ENCODE measurements at regions not wholly inside any gene's neighbourhood (a gene's known extent, or its start where the extent isn't known, plus 50 kb on each side); places are given as distances from the start of the nearest gene placed in this dataset.

DNA sequence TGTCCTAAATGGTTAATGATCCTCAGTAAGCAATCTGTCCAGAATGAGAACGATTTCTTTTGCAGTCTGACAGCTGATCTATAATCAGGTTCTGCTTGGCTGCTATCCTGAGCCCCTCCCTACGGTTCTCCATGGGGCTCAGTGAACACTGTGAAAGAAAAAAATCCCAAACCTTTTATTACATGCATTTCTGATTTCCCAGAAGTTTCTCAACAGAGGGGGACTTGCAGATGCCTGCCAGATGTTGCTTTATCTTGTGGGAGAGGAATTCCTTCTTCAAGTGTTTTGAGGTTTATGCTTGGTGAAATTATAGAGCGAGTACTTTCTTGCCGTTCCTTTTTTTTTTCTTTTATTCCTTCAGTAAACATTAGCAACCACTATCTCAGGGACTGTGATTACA is 531.9 kb upstream of the ISX start:
- Histone ChIP-seq H3K36me3 (ENCODE audit: control insufficient read depth in 2 of 2, extremely low read depth in 1 of 2, insufficient read depth in 2 of 2, low read length in 2 of 2) (no peaks in the 10 kb centered on the region), H3K9me3 (ENCODE audit: control insufficient read depth, low read depth, low read length) (no peaks in the 10 kb centered on the region), H4K20me1 (ENCODE audit: control insufficient read depth, extremely low read depth, insufficient read depth, low read length) (no peaks in the 10 kb centered on the region), H3K4me3 (ENCODE audit: control insufficient read depth in 2 of 3, extremely low read depth in 1 of 3, insufficient read depth in 2 of 3, low read depth in 1 of 3, low read length in 3 of 3) (no peak overlapping the region), H3K79me2 (ENCODE audit: control insufficient read depth, insufficient read depth, low read length) (no peaks in the 10 kb centered on the region), H3K9ac (ENCODE audit: control insufficient read depth, extremely low read depth, insufficient read depth, low read length) (no peak overlapping the region), H3K4me2 (ENCODE audit: control insufficient read depth, extremely low read depth, insufficient read depth, low read depth, low read length) (no peak overlapping the region), H3K4me1 (ENCODE audit: control insufficient read depth, extremely low read depth, insufficient read depth, low read length) (no peaks in the 10 kb centered on the region), H2AFZ (ENCODE audit: control insufficient read depth, low read length) (no peak overlapping the region), H3K9me1 (ENCODE audit: control insufficient read depth, extremely low read depth, insufficient read depth, low read length) (no peaks in the 10 kb centered on the region), H3K27me3 (ENCODE audit: control insufficient read depth, extremely low read depth, insufficient read depth, low read length) (no peaks in the 10 kb centered on the region), H3K27ac (ENCODE audit: control insufficient read depth, insufficient read depth, low read length) (no peak overlapping the region)
- FAIRE-seq (no peak), DNase-seq (ENCODE audit: low read depth, low spot score) (no peak)
- dilution Hi-C loops (cut with MboI; ENCODE audit: extremely low pct_ligation_motif_present, low sequenced_read_pairs): no loop called here
- no peak for TF ChIP-seq EZH2 (IDR thresholded peaks at IDR 0.05; ENCODE audit: low read length)
- no peak for TF ChIP-seq CTCF (optimal IDR thresholded peaks at IDR 0.05 in 1 of 3, IDR thresholded peaks at IDR 0.05 in 1 of 3, conservative IDR thresholded peaks at IDR 0.05 in 1 of 3; ENCODE audit: extremely low read depth in 1 of 3, insufficient read depth in 2 of 3, low read length in 3 of 3)

- Histone ChIP-seq H3K9me3 (ENCODE audit: control insufficient read depth, low read depth, low read length) (peaks cover 2% of the 10 kb centered on the region), H3K4me3 (ENCODE audit: control insufficient read depth in 2 of 3, extremely low read depth in 1 of 3, insufficient read depth in 2 of 3, low read depth in 1 of 3, low read length in 3 of 3) (no peak overlapping the region), H3K79me2 (ENCODE audit: control insufficient read depth, insufficient read depth, low read length) (no peaks in the 10 kb centered on the region), H3K27ac (ENCODE audit: control insufficient read depth, insufficient read depth, low read length) (no peak overlapping the region), H3K9ac (ENCODE audit: control insufficient read depth, extremely low read depth, insufficient read depth, low read length) (no peak overlapping the region), H3K4me2 (ENCODE audit: control insufficient read depth, extremely low read depth, insufficient read depth, low read depth, low read length) (no peak overlapping the region), H4K20me1 (ENCODE audit: control insufficient read depth, extremely low read depth, insufficient read depth, low read length) (no peaks in the 10 kb centered on the region), H3K4me1 (ENCODE audit: control insufficient read depth, extremely low read depth, insufficient read depth, low read length) (no peaks in the 10 kb centered on the region), H3K36me3 (ENCODE audit: control insufficient read depth in 2 of 2, extremely low read depth in 1 of 2, insufficient read depth in 2 of 2, low read length in 2 of 2) (no peaks in the 10 kb centered on the region), H3K9me1 (ENCODE audit: control insufficient read depth, extremely low read depth, insufficient read depth, low read length) (no peaks in the 10 kb centered on the region), H2AFZ (ENCODE audit: control insufficient read depth, low read length) (peak overlapping the region; percentile 49), H3K27me3 (ENCODE audit: control insufficient read depth, extremely low read depth, insufficient read depth, low read length) (no peaks in the 10 kb centered on the region)
- FAIRE-seq (no peak), DNase-seq (ENCODE audit: low read depth, low spot score) (no peak)
- dilution Hi-C loops (cut with MboI; ENCODE audit: extremely low pct_ligation_motif_present, low sequenced_read_pairs): no loop called here
- TF ChIP-seq EZH2 (IDR thresholded peaks at IDR 0.05; ENCODE audit: low read length) (no peak), CTCF (optimal IDR thresholded peaks at IDR 0.05 in 1 of 3, IDR thresholded peaks at IDR 0.05 in 1 of 3, conservative IDR thresholded peaks at IDR 0.05 in 1 of 3; ENCODE audit: extremely low read depth in 1 of 3, insufficient read depth in 2 of 3, low read length in 3 of 3) (no peak)
These were observed 498.6 kb upstream of the ISX start for GRCh38 chr22:34567367-34567766.

Data from keratinocyte (primary cell).